Peyer's patch (tissue), 4 donors: ENCODE measurements at regions not wholly inside any gene's neighbourhood (a gene's known extent, or its start where the extent isn't known, plus 50 kb on each side); places are given as distances from the start of the nearest gene placed in this dataset.

Source experiments
- POLR2A ChIP-seq, 2 donors: fragments of 450-650 bp; IDR thresholded peaks; one replicate each; pipeline ENCODE4 v1.5.1; 2017; ENCODE audit warnings: antibody characterized with exemption in 2 of 2, mild to moderate bottlenecking in 2 of 2, moderate library complexity in 2 of 2
- TF ChIP-seq, protein P1 (sequence below), 6 experiments: fragments of 450-650 bp in 4 of 6; fragments of 200-600 bp in 2 of 6; sonication (generic) in 1 of 6; IDR thresholded peaks; one replicate each; pipeline ENCODE4 v1.5.1; 2017 to 2019; ENCODE audit warnings: antibody characterized with exemption in 6 of 6, mild to moderate bottlenecking in 3 of 6, moderate library complexity in 1 of 6

DNA sequence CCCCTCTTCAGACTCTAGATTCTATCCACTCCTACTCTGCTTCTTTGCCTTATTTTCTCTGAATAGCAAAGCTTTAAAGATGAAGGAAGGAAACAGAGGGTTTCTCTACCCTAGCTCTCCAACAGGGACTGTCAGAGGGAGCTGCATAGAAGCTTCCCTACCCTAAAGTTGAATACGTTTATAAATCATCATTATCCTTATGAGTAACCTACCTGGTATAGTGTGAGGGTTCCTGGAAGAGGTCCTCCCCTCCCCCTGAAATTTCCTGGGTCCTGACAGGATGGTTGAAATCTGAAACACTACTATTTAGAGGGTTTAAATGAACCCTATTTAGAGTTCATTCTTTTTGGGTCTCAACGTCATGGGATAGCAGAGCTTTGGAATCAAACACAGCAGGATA lies 187.0 kb upstream of the RBPJ start:
- TF ChIP-seq, protein P1, sequence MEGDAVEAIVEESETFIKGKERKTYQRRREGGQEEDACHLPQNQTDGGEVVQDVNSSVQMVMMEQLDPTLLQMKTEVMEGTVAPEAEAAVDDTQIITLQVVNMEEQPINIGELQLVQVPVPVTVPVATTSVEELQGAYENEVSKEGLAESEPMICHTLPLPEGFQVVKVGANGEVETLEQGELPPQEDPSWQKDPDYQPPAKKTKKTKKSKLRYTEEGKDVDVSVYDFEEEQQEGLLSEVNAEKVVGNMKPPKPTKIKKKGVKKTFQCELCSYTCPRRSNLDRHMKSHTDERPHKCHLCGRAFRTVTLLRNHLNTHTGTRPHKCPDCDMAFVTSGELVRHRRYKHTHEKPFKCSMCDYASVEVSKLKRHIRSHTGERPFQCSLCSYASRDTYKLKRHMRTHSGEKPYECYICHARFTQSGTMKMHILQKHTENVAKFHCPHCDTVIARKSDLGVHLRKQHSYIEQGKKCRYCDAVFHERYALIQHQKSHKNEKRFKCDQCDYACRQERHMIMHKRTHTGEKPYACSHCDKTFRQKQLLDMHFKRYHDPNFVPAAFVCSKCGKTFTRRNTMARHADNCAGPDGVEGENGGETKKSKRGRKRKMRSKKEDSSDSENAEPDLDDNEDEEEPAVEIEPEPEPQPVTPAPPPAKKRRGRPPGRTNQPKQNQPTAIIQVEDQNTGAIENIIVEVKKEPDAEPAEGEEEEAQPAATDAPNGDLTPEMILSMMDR (IDR thresholded peaks at IDR 0.05), result no peak
- no peak for TF ChIP-seq POLR2A (IDR thresholded peaks at IDR 0.05)
